HG03175 (cell line): ENCODE measurements at regions not wholly inside any gene's neighbourhood (a gene's known extent, or its start where the extent isn't known, plus 50 kb on each side); places are given as distances from the start of the nearest gene placed in this dataset.
"Not testable (repeated sequence)": the region's sequence is repeated elsewhere in the genome, so short reads cannot be mapped to it uniquely, and the experiment has no call there.

Experiments
- ATAC-seq: cut with Tn5 transposase; IDR thresholded peaks from one replicate; pipeline ENCODE4 v1.9.1; 2021; ENCODE audit warnings: mild to moderate bottlenecking, moderate library complexity; ENCODE audit not compliant: unreplicated experiment

- no peak for ATAC-seq
Measured at GRCh38 chr2:175872721-175873120, 129.3 kb downstream of the LNPK start.

- no peak for ATAC-seq
Measured at GRCh38 chr2:175872005-175872348, 130.1 kb downstream of the LNPK start.

DNA sequence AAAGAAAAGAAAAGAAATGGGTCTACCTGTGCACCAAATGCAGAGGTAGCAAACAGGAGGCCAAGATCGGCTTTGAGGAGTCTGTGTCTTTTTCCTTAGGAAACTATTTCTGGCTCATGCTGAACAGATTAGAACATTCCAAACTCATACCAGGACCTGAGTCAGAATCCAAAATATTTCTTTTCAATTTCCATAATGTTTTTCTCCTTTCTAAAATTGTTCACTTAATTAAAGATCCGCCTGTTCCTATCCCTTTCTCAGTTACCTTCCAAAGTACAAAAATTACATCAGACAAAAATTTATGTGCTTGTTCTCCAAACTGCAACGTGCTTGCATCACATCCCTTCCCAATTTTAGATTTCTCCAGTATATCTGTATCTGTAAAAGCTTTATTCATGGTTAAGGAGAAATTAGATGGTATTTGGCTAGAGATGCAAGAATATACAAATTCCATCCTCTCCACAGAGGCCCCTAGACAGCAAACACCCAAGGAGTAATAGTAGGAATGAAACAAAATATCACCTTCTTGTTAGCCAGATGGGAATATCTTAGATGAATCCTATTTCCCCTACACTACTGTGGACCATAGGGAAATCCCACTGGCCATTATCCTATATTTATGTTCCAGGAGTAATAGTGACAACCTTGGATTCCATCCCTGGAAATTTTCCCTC, 130.6 kb downstream of the LNPK start:
- ATAC-seq = no peak

DNA sequence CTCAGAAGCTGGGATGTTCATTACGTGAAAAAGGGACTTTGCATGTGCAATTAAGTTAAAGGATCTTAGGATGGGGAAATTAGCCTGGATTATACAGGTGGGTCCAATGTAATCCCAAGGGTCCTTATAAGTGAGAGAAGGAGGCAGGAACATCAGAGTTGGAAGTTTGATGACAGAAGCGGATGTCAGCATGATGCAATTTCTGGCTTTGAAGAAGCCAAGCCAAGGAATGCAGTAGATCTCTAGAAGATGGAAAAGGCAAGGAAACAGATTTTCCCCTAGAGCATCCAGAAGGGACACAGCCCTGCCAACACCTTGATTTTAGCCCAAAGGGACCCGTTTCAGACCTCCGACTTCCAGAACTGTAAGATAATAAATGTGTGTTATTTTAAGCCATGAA, 136.4 kb downstream of the LNPK start:
- ATAC-seq = no peak

- ATAC-seq = no peak
Measured at GRCh38 chr2:175864137-175864850, 137.8 kb downstream of the LNPK start.

DNA sequence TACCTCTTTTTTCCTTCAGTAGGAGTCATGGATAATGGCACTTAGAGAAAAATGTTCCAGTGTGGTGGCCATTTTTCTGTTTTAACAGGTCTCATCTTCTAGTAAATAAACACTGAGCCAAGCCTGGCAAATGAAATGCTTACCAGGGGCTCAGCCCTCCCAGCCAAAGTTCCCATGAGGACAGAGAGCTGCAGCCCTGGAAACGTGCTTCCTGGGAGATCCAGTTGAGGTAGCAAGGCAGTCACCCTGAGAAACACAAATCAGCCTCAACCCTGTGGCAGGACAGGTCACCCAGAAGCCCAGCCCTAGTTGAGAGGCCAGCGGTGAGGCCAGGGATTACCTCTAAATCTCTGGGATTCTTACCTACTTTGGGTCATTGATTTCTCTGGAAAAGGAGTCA, 140.1 kb downstream of the LNPK start:
- no peak for ATAC-seq

DNA sequence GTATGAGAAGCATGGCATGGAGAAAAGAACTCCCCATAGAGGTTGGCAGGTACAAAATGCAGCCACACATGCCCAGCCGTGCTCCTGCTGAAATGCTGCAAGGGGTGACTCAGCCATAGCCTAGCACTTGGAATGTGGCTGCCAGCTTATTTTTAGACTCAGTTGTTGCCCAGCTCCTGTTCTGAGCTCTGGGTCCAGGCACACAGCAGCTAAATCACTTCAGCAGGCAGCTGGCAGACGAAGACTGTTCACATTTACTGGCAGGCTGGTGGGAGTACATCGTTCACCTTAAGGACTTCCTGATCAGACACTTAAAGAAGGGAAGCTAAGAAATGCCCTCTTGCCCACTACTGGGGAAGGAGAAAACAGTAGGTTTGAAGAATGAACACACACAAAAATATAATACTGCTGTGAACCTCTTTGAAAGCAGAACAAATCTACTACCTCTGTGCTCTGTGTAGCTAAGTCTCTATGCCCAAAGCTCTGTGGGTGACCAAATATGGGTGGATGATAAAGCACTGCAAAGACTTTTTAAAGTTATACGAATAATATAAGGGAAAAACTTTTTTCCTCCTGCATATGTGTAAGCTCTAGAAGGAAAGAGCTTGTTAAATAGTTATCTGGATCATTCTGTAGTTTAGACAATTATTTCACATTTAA, 146.1 kb downstream of the LNPK start:
- ATAC-seq = no peak

- no peak for ATAC-seq
Measured at GRCh38 chr2:175855236-175855635, 146.8 kb downstream of the LNPK start.

- ATAC-seq = no peak
Measured at GRCh38 chr2:175854665-175855064, 147.4 kb downstream of the LNPK start.

GRCh38 chr2:175854129-175854528, 147.9 kb downstream of the LNPK start:
- no peak for ATAC-seq

DNA sequence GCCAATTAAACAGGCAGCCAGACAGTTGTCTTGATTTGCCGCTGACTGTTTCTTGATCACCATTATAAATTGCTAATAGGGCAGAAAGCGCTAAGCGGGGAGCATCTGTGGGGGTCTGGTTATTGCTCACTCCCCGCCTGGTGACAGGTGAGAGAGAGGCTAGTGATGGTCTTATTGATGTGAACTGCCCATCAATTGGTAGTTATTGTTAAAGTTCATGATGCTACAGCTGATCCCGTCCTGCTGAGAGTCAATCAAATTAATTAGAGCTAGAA, 148.5 kb downstream of the LNPK start:
- ATAC-seq = no peak

DNA sequence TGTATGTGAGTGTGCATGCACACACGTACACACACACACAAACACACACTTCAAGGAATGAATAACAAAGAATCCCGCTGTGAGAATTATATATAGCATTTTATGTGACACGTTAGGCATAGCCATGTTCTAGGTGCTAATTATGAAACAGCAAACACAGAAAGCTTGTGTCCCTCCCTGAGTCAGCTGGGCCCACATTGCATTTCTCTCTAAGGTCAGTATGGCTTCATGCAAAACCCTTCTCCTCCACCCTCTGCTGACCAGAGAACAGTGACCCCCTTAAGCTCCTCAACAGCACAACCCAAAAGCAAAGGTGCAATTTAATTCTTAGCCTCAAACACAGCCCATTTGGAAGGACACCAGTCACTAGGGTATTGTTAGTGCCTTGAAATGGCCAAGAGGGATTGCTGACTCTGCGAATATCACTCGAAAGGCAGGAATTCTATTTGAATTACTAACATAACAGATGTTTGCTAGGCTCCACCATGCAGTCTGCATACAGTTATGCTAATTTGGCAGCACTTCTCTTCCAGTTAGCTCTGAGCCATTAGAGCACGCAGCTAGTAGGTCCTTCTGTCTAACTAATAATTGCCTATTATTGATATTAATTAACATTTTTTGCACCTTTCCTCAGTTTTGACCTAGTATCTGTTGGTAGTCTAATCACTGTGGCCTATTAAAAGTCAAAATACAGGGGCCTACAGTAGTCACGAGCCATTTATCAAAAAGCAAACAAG, 149.0 kb downstream of the LNPK start:
- ATAC-seq = no peak

DNA sequence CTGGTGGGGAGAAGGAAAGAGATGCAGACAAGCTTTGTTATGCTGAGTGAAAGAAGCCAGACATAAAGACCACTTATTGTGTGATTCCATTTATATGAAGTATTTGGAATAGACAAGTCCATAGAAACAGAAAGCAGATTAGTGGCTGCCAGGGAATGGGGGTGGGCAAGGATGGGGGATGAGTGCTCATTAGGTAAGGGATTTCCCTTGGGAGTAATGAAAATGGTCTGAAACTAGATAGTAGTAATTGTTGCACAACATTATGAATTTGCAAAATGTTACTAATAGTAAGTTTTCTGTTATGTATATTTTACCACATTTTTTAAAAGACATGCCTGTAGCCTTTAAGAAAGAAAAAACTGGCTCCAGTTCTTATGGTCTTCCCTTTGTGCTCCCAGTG, 154.9 kb downstream of the LNPK start:
- no peak for ATAC-seq

DNA sequence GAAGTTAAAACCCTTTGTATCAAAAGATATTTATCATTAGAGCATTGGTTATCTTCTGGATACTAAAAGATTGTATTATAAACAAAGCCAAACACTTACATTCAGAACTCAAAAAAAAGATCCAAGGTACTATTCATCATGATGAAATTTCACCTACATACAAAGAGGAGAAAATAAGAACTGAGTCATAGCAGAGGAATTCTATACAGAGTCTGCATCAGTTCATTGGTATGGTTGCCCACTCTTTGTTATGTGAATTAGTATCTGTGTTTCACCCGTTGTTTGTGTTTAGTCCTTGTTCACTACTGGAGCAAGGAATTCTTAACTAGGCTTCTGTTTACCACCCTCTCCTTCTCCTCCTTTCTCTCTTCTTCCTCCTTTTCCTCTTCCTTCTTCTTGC, 157.9 kb downstream of the LNPK start:
- no peak for ATAC-seq

- ATAC-seq = no peak
Measured at GRCh38 chr2:175843625-175844024, 158.4 kb downstream of the LNPK start.

- ATAC-seq = no peak
Measured at GRCh38 chr2:175842996-175843395, 159.1 kb downstream of the LNPK start.

DNA sequence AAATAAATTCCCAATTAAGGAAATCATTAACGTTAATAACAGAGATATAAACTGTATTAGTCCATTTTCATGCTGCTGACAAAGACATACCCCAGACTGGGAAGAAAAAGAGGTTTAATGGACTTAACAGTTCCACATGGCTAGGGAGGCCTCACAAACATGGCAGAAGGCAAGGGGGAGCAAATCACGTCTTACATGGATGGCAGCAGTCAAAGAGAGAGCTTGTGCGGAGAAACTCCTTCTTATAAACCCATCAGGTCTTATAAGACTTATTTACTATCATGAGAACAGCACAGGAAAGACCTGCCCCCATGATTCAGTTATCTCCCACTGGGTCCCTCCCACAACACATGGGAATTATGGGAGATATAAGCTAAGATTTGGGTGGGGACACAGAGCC, 161.3 kb downstream of the LNPK start:
- not testable (repeated sequence) for ATAC-seq

DNA sequence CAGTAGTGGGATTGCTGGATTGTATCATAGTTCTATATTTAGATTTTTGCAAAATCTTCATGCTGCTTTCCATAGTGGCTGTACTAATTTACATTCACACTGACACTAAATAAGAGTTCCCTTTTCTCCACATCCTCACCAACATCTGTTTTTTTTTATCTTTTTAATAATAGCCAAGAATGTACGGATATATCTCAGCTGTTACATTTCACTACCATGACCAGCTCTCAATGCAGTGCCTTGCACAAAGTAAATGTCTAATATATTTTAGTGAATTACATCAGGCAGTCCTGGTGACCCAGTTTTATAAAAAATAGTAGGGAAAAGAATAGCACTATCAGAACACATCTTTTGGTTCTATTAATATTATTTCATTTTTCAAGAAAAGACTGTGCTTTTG, 161.8 kb downstream of the LNPK start:
- no peak for ATAC-seq

DNA sequence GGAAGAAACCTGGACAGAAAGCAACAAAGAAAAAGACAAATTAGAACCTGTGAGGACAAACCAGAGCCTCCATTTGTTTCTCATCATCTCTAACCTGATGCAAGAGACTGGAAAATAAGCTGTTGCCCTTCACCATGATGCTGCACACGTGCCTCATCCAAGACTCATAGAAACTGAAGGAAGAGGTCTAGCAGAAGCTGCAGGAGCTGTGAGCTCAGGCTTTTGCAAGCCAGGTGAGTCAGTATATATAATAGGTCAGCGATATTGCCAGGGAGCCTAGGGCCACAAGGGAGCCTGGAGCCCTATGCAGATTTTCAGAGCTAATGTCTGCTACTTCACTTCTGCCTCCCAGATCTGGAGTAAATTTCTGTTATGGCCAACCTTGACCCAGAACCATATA, 163.1 kb downstream of the LNPK start:
- ATAC-seq = no peak

DNA sequence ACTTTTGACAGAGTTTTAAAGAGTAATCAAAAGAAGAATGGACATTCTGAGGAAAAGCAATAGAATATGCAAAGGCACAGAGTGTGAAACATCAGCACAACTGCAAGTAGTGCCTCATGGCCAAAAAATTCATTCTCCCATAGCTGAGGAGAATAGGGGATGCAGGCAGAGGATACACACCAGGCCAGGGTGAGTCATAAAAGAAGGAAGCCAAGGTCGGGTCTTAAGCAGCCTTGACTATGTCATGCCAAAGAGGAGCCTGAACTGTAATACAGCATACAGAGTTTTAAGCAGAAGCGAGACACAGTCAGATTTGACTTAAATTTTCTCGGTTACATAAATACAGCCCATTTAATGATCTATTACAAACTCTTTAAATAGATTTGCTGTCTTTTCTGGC, 165.0 kb downstream of the LNPK start:
- no peak for ATAC-seq

DNA sequence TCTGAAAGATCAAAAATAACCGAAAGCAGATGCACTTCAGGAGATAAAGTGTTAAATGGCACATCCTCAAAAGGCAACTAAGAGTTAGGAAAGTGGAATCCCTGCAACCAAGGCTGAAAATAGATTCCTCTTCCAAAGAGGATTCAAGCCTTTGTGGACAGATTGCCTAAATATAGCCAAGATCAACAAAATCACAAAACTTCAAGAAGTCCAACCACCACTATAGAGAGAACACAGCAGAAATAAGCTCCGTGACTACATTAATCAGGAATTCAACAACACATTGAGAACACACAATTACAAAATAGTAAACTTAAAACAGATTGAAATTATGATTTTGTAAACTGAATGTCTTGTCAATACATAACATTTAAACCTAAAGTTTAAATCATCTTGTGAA, 165.7 kb downstream of the LNPK start:
- ATAC-seq = no peak

GRCh38 chr2:175834477-175834876, 167.6 kb downstream of the LNPK start:
- ATAC-seq = no peak
